Neutrophil (primary cell): ENCODE measurements at regions not wholly inside any gene's neighbourhood (a gene's known extent, or its start where the extent isn't known, plus 50 kb on each side); places are given as distances from the start of the nearest gene placed in this dataset.

ENCODE experiments used
- H3K27ac ChIP-seq: fragments of 200-600 bp; sonication (generic); 2 replicates; pipeline ENCODE4 v1.5.1; 2016; ENCODE audit warnings: mild to moderate bottlenecking, moderate library complexity
- H3K27me3 ChIP-seq: fragments of 200-600 bp; sonication (generic); 2 replicates; pipeline ENCODE4 v1.6.0; 2016; ENCODE audit warnings: mild to moderate bottlenecking
- H3K36me3 ChIP-seq: fragments of 200-600 bp; sonication (generic); 2 replicates; pipeline ENCODE4 v1.5.1; 2017
- H3K4me1 ChIP-seq, 2 experiments: fragments of 200-600 bp in 1 of 2; sonication (generic) in 1 of 2; 1 replicate in 1 of 2; 2 replicates in 1 of 2; pipeline versions ENCODE4 v1.5.1 to v1.6.1; 2013 to 2016; ENCODE audit warnings: low read depth in 1 of 2, low read length in 1 of 2, mild to moderate bottlenecking in 1 of 2, moderate library complexity in 1 of 2; ENCODE audit not compliant: control insufficient read depth in 1 of 2, insufficient read depth in 1 of 2
- H3K4me3 ChIP-seq, 2 experiments: fragments of 200-600 bp in 1 of 2; sonication (generic) in 1 of 2; 1 replicate in 1 of 2; 2 replicates in 1 of 2; pipeline ENCODE4 v1.5.1; 2013 to 2016; ENCODE audit warnings: low read depth in 1 of 2, low read length in 1 of 2, mild to moderate bottlenecking in 1 of 2, moderate library complexity in 1 of 2
- H3K9me3 ChIP-seq: fragments of 200-600 bp; sonication (generic); 2 replicates; pipeline ENCODE4 v1.5.1; 2016
- CTCF ChIP-seq: fragments of 200-600 bp; sonication (generic); IDR thresholded peaks from 2 replicates; pipeline ENCODE4 v1.5.1; 2016; ENCODE audit warnings: antibody characterized with exemption

GRCh38 chr4:160217352-160217751 lies 1114.5 kb downstream of the RAPGEF2 start:
- TF ChIP-seq CTCF: no peak
- Histone ChIP-seq H3K9me3 (no peaks in the 10 kb centered on the region), H3K4me3 (no peak overlapping the region), H3K27me3 (no peaks in the 10 kb centered on the region), H3K36me3 (no peaks in the 10 kb centered on the region), H3K4me1 (no peaks in the 10 kb centered on the region), H3K27ac (no peak overlapping the region)

- no peak for TF ChIP-seq CTCF
- Histone ChIP-seq H3K27me3 (no peaks in the 10 kb centered on the region), H3K4me1 (no peaks in the 10 kb centered on the region), H3K36me3 (no peaks in the 10 kb centered on the region), H3K9me3 (no peaks in the 10 kb centered on the region), H3K27ac (no peak overlapping the region), H3K4me3 (no peak overlapping the region)
Measured at GRCh38 chr4:160224049-160224448, 1121.2 kb downstream of the RAPGEF2 start.

GRCh38 chr4:160233141-160233540 lies 1130.3 kb downstream of the RAPGEF2 start:
- H3K4me3 ChIP-seq: no peak overlapping the region

DNA sequence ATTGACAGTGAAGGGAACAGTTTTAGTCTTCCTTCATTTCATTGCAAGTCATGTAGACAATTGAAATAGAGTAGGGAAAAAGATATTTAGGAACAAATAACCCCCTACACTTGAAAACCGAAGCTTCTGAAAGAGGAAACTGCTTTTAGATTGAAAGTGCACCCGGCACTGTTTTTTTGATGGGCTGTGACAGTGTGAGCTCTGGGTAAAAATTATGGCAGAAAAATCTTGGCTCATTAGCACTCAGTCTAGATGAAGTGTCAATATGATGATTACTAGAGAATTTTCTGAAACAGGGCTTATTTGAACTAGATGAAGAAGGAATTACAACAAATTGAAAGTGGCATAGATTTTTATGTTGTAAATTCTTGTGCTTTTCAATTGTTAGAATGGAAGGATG lies 1132.4 kb downstream of the RAPGEF2 start:
- Histone ChIP-seq H3K4me3 (no peak overlapping the region), H3K27ac (no peak overlapping the region), H3K4me1 (no peaks in the 10 kb centered on the region), H3K27me3 (no peaks in the 10 kb centered on the region), H3K36me3 (no peaks in the 10 kb centered on the region), H3K9me3 (no peaks in the 10 kb centered on the region)
- TF ChIP-seq CTCF: no peak

More at GRCh38 chr4:160233141-160233540, 1130.3 kb downstream of the RAPGEF2 start:
- Histone ChIP-seq H3K4me1 (no peaks in the 10 kb centered on the region), H3K27me3 (no peaks in the 10 kb centered on the region), H3K9me3 (no peaks in the 10 kb centered on the region), H3K36me3 (no peaks in the 10 kb centered on the region), H3K27ac (no peak overlapping the region)
- TF ChIP-seq CTCF: no peak

- TF ChIP-seq CTCF: no peak
- H3K4me3 ChIP-seq: no peak overlapping the region
- H3K27ac ChIP-seq: no peak overlapping the region
- no peaks in the 10 kb centered on the region for H3K36me3 ChIP-seq
- H3K27me3 ChIP-seq: no peaks in the 10 kb centered on the region
- no peaks in the 10 kb centered on the region for H3K4me1 ChIP-seq
- H3K9me3 ChIP-seq: no peaks in the 10 kb centered on the region
Measured at GRCh38 chr4:160235771-160236170, 1132.9 kb downstream of the RAPGEF2 start.

DNA sequence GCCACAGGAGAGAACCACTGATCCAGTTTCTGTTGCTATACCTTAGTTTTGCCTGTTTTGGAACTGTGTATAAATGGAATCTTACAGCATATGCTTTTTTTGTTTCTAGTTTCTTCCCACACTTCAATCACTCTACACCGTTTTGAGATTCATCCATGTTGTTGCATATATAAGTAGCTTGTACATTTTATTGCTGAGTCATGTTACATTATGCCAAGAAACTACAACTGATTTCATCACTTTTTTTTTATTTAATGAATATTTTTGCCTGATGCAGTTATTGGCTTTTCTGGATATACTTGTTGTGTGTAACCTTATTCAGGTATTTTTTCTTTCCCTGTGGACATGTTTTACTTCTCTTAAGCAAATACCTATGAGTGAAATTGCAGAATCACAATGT lies 1135.9 kb downstream of the RAPGEF2 start:
- TF ChIP-seq CTCF: no peak
- H3K27me3 ChIP-seq: no peaks in the 10 kb centered on the region
- no peak overlapping the region for H3K27ac ChIP-seq
- H3K36me3 ChIP-seq: no peaks in the 10 kb centered on the region
- no peak overlapping the region for H3K4me3 ChIP-seq
- H3K9me3 ChIP-seq: no peaks in the 10 kb centered on the region
- H3K4me1 ChIP-seq: no peaks in the 10 kb centered on the region
